GM12864 (cell line): ENCODE measurements at regions not wholly inside any gene's neighbourhood (a gene's known extent, or its start where the extent isn't known, plus 50 kb on each side); places are given as distances from the start of the nearest gene placed in this dataset.
A peak's percentile ranks its signal among the peaks of the same experiment; 100 is the strongest.
"Not testable (repeated sequence)": the region's sequence is repeated elsewhere in the genome, so short reads cannot be mapped to it uniquely, and the experiment has no call there.

Experiments
- DNase-seq: peaks from one replicate; pipeline ENCODE4 v3.0.0-alpha.2; 2011; ENCODE audit warnings: low read depth
- H3K4me3 ChIP-seq: 2 replicates; pipeline ENCODE4 v1.5.1; 2011; ENCODE audit warnings: mild to moderate bottlenecking, low read depth, low read length, control low read depth
- TF ChIP-seq, protein P1 (sequence below): IDR thresholded peaks from 2 replicates; pipeline ENCODE4 v1.5.1; 2011; ENCODE audit warnings: low read depth, mild to moderate bottlenecking, moderate library complexity, low read length, control low read depth, inconsistent platforms; ENCODE audit errors: missing control alignments

GRCh38 chr20:50333812-50334211 is 143.2 kb downstream of the CEBPB start:
- H3K4me3 ChIP-seq, result no peak overlapping the region
- DNase-seq, result no peak
- TF ChIP-seq, protein P1, sequence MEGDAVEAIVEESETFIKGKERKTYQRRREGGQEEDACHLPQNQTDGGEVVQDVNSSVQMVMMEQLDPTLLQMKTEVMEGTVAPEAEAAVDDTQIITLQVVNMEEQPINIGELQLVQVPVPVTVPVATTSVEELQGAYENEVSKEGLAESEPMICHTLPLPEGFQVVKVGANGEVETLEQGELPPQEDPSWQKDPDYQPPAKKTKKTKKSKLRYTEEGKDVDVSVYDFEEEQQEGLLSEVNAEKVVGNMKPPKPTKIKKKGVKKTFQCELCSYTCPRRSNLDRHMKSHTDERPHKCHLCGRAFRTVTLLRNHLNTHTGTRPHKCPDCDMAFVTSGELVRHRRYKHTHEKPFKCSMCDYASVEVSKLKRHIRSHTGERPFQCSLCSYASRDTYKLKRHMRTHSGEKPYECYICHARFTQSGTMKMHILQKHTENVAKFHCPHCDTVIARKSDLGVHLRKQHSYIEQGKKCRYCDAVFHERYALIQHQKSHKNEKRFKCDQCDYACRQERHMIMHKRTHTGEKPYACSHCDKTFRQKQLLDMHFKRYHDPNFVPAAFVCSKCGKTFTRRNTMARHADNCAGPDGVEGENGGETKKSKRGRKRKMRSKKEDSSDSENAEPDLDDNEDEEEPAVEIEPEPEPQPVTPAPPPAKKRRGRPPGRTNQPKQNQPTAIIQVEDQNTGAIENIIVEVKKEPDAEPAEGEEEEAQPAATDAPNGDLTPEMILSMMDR, result no peak

GRCh38 chr20:50334512-50334911 is 143.9 kb downstream of the CEBPB start:
- not testable (repeated sequence) for DNase-seq, H3K4me3 ChIP-seq

DNA sequence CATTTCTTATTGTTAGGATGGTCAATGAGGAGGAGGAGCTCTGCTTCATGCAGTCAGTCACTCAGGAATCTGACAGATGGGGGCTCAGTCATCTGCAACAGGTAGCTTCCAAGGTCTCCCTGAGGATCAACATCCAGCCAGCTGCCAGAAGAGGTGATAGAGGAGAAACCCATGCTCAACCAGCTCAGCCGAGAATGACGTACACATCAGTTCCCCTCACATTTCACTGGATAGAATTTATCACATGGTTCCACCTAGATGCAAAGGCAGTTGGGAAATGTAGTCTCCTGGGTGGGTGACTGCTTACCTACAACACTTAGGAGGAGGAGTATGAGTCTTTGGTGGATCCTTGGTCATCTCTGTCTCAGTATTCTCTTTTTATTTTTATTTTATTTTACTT is 144.5 kb downstream of the CEBPB start:
- peak; percentile 25 for DNase-seq
- TF ChIP-seq, protein P1, result no peak
- H3K4me3 ChIP-seq, result no peak overlapping the region

DNA sequence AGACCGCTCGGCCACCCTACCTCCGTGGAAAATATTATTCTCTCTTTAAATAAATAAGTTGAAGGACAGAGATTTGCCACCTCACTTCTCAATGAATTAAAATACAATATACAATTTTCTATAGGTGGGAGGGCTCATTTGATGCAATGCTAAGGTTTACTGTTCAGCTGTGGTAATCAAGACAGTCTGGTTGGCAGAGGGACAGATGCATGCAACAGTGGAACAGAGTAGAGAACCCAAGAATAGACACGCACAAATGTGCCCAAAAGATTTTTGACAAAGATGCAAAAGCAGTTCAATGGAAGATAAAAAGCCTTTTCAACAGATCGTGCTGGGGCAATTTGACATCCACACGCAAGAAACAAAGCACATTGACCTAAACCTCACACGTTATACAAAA is 145.2 kb downstream of the CEBPB start:
- TF ChIP-seq, protein P1, result no peak
- no peak overlapping the region for H3K4me3 ChIP-seq
- no peak for DNase-seq

- no peak overlapping the region for H3K4me3 ChIP-seq
- TF ChIP-seq, protein P1, result no peak
- no peak for DNase-seq
Measured at GRCh38 chr20:50336661-50337060, 146.0 kb downstream of the CEBPB start.

- H3K4me3 ChIP-seq, result no peak overlapping the region
- TF ChIP-seq, protein P1, result no peak
- DNase-seq, result no peak
Measured at GRCh38 chr20:50337521-50338466, 147.2 kb downstream of the CEBPB start.

- peak; percentile 77 for DNase-seq
- TF ChIP-seq, protein P1, result peak; percentile 55
- peak overlapping the region; percentile 12; the same call in 1 of the 2 replicates for H3K4me3 ChIP-seq
Measured at GRCh38 chr20:50338479-50339391, 148.1 kb downstream of the CEBPB start.
